ENCODE measurements at regions not wholly inside any gene's neighbourhood (a gene's known extent, or its start where the extent isn't known, plus 50 kb on each side); places are given as distances from the start of the nearest gene placed in this dataset.
"Not testable (repeated sequence)": the region's sequence is repeated elsewhere in the genome, so short reads cannot be mapped to it uniquely, and the experiment has no call there.

GRCh38 chr10:23974746-23975272 lies 234.1 kb upstream of the KIAA1217 start:
- DNase-seq = no peak

- no peak for DNase-seq
These were observed 233.5 kb upstream of the KIAA1217 start for GRCh38 chr10:23975431-23975830.

DNA sequence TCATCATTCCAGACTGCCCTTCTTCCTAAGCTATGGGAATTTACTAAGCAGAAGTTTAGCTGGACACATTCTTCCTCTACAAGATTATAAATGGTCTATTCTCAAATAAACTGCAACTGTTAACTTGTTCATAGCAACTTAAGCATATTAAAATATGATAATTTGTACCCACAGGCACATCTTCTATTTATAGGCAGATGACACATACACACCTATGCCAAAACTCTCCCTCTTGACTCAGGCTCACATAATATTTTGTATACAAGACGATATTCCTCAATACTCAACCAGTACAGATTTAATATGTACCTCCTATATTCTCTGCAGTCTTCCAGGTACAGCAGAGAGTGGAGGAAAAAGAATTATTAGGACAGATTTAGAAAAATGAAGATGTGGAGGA lies 232.7 kb upstream of the KIAA1217 start:
- no peak for DNase-seq

- no peak for DNase-seq
These were observed 230.6 kb upstream of the KIAA1217 start for GRCh38 chr10:23978317-23978716.

- DNase-seq = no peak
These were observed 228.8 kb upstream of the KIAA1217 start for GRCh38 chr10:23980094-23980493.

DNA sequence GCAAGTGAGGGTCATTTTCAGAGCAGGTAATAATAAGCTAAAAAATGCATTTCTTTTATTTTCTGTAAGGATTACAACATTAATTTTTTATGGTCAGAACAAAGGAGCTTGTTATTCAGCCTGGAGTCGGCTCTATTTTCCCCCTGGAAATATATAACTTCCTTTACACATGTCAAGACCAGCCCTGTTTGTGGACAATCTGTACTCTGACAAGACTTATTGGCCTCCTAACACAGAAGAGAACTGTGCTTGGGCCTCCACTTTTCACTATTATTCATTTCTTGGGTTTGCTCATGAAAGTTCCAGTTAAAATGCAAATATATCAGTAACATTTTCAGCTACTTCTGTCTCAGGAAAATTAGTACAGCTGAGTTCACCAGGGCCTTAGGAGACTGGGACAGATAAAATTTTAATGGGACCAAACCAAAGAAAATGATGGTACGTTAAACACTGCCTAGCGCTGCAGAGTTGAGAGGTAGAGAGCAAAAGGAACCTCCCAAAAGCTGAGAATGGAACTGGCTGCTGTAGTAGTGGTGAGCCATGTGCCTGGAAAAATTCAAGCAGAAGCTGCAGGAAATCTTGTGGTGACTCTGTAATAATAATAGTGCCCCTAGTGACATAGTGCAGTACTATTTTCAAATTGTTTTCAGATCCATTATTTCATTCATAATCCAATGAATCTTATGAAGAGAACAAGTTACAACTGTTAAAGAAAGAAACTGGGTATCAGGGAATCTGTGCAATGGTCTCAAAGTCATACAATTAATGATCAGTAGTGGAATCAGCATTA lies 227.2 kb upstream of the KIAA1217 start:
- no peak for DNase-seq

DNA sequence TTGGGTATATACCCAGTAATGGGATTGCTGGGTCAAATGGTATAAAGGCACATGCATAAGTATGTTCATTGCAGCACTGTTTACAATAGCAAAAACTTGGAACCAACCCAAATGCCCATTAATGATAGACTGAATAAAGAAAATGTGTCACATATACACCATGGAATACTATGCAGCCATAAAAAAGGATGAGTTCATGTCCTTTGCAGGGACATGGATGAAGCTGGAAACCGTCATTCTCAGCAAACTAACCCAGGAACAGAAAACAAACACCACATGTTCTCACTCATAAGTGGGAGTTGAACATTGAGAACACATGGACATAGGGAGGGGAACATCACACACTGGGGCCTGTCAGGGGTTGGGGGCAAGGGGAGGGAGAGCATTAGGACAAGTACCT lies 224.5 kb upstream of the KIAA1217 start:
- not testable (repeated sequence) for DNase-seq

DNA sequence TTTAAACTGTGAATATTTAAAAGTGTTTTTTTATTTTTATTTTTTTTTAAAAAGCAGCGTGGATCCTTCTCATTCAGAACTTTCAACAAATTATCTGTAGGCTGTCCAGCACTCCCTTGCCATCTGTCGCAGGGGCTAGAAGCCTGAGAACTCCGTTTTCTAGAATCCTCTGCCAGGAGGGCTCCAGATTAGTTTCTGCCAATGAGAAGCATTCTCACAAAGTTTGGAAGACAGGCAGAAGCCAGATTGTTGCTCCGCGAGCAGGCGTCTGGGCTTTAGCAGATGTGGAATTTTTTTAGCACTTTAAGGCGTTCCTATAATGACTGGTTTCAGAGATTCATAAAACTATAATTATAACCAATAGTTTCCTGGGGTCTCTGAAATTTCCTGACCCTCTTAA lies 220.9 kb upstream of the KIAA1217 start:
- no peak for DNase-seq

- no peak for DNase-seq
These were observed 214.4 kb upstream of the KIAA1217 start for GRCh38 chr10:23994459-23995046.

DNA sequence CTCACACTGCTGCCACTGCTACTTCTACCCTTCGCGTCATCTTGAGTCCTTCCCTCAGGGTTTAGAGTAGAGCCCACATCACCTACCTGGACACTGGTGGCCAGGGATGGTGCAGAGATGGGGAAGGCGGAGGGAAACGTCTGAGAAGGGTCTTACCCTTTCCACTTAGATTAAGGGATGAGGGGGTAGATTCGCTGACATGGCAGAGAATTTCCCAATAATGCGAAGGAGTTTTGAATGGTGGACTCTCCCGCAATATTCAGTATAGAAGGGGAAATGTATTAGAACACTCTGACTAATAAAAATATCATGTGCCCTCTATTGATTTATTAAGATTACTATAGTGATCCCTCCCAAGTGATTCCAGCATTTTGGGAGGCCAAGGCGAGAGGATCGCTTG lies 209.5 kb upstream of the KIAA1217 start:
- no peak for DNase-seq

DNA sequence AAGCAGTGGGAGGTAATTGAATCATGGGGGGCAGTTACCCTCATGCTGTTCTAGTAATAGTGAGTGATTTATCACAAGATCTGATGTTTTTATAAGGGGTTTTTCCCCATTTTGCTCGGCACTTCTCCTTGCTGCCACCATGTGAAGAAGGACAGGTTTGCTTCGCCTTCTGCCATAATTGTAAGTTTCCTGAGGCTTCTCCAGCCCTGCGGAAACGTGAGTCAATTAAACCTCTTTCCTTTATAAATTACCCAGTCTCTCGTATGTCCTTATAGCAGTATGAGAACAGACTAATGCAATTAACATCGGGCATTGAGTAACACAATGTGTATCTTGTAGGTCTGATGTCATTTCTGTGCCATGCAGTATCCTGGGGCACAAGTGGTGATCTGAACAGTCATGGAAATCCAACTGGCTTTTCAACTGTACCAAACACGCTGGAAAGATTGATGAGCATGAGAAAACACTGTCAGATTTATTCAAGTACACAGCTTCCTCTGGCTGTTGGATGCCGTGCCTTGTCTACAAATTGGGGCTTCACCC lies 208.6 kb upstream of the KIAA1217 start:
- no peak for DNase-seq

- DNase-seq = no peak
These were observed 202.2 kb upstream of the KIAA1217 start for GRCh38 chr10:24006741-24007140.

- no peak for DNase-seq
These were observed 201.6 kb upstream of the KIAA1217 start for GRCh38 chr10:24007359-24007758.

- no peak for DNase-seq
These were observed 200.5 kb upstream of the KIAA1217 start for GRCh38 chr10:24008164-24009091.

- no peak for DNase-seq
These were observed 199.8 kb upstream of the KIAA1217 start for GRCh38 chr10:24009115-24009514.

GRCh38 chr10:24009736-24010135 lies 199.2 kb upstream of the KIAA1217 start:
- no peak for DNase-seq

DNA sequence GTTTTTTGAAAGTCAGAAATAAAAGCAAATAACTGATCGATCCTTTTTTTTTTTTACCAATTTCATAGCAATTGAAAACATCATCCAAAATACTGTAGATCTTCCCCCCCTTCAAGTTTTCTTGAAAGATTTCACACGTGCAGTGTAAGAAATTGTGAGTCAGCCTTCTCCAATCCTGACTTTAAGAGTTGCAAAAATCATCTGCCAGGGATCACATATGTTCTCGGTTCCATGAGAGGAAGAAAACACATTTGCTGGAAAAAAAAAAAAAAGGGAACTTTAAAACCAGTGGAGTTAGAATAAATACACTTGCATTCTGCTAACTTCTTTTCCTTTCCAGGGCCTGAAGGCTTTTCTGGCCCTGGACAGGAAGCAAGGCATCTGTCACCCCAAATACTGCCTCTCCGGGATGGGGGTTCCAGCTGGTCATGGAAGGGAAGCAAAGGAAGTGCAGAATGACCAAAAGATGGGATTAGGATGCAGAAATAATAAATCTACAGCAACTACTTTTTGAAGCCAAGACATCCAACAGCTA lies 198.4 kb upstream of the KIAA1217 start:
- DNase-seq = no peak

DNA sequence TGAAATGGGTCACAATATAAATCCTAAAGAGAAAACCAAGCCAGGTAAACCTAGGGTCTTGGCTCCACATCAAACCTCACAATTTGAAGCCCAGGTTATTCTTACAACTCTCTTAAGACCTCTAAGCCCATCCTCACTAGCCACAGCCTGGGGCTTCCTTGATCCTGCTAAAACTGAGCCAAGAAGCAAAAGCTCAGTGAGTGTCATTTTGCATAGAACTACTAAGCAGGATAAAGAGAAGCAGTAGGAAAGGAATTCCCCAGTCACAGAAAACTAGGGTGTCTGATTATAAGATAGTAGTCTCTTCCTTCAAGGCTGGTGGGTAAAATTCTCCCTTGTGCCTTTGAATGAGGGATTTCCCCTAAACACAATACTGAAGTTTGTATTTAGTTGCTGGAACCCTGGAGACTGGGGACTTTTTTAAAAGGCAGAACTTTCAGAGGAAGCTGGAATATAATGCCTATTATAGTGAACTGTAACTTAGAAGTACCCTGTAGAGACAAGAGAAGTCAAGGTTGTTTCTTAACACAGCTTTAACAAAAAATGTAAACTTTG lies 196.6 kb upstream of the KIAA1217 start:
- DNase-seq = no peak

DNA sequence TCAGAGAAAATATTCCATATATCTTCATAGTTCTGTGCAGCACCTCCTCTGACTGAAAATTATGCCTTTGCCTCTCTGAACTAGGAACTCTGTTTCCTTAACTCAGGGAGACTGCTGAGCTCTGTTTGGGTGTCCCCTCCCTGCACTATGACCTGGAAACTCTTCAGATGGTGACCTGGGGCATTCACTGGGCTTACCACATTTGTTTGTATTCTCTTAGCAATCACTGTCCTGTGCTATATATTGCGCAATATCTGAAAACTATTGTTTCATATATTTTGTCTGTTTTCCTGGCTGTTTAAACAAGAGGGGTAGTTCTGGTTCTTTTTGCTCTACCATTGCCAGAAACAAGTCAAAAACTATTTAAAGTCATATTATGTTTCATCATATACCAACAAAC lies 181.8 kb upstream of the KIAA1217 start:
- DNase-seq = no peak

GRCh38 chr10:24034571-24034970 lies 174.4 kb upstream of the KIAA1217 start:
- DNase-seq = no peak

DNA sequence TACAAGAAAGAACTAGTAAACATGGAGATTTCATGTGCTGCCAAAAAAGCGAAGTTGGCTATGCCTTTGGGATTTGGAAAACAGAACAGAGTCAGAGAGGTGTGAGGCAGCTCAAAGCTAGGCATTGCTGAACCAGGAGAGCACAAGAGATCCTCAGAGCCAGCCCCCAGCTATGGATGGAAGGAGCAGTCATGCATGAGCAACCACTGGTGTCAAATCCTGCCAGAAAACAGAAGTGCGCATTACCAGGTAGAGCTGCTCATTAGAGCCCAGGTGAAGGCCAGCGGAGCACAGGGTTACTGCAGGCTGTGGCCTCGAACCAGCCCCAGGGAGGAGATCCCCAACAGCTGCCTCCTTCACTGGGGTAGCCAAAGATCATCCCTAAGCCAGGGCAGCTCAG lies 173.2 kb upstream of the KIAA1217 start:
- DNase-seq = no peak

GRCh38 chr10:24039315-24039714 lies 169.6 kb upstream of the KIAA1217 start:
- no peak for DNase-seq

DNA sequence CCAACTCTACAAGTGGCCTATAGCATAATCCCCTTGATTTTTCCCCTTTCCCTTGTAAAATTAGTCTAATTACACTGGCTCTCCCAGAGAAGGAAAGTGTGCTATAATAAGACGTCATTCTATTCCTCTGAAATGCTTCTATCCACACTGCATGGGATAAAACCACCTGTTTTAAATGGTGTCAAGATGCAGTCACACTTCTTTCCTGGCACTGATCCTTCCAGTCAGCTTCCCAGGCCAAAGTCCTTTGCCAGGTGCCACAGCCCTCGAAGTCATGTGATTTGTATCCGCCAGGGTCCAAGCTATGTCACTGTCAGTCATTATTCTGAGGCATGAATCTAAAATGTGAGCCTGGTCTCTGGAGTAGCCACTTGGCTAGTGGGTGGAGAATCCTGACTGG lies 169.0 kb upstream of the KIAA1217 start:
- DNase-seq = no peak
